OCI-LY1 (cell line): ENCODE measurements at regions not wholly inside any gene's neighbourhood (a gene's known extent, or its start where the extent isn't known, plus 50 kb on each side); places are given as distances from the start of the nearest gene placed in this dataset.

Source experiments
- EZH2 ChIP-seq: fragments of 200-600 bp; sonication (generic), shearing (Covaris generic); IDR thresholded peaks from 2 replicates; pipeline ENCODE4 v1.8.0; 2017; ENCODE audit warnings: borderline replicate concordance, mixed run types, mild to moderate bottlenecking, antibody characterized with exemption, low read length, moderate library complexity, mixed read lengths
- TF ChIP-seq, protein P1 (sequence below): fragments of 200-600 bp; sonication (generic), shearing (Covaris generic); IDR thresholded peaks from 2 replicates; pipeline ENCODE4 v1.5.1; 2017; ENCODE audit warnings: mild to moderate bottlenecking, antibody characterized with exemption, low read length, moderate library complexity, mixed read lengths

- TF ChIP-seq, protein P1, sequence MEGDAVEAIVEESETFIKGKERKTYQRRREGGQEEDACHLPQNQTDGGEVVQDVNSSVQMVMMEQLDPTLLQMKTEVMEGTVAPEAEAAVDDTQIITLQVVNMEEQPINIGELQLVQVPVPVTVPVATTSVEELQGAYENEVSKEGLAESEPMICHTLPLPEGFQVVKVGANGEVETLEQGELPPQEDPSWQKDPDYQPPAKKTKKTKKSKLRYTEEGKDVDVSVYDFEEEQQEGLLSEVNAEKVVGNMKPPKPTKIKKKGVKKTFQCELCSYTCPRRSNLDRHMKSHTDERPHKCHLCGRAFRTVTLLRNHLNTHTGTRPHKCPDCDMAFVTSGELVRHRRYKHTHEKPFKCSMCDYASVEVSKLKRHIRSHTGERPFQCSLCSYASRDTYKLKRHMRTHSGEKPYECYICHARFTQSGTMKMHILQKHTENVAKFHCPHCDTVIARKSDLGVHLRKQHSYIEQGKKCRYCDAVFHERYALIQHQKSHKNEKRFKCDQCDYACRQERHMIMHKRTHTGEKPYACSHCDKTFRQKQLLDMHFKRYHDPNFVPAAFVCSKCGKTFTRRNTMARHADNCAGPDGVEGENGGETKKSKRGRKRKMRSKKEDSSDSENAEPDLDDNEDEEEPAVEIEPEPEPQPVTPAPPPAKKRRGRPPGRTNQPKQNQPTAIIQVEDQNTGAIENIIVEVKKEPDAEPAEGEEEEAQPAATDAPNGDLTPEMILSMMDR = no peak
- TF ChIP-seq EZH2 = no peak
Observed at GRCh38 chr20:22901164-22901563, 133.9 kb upstream of the SSTR4 start.
